ENCODE measurements at regions not wholly inside any gene's neighbourhood (a gene's known extent, or its start where the extent isn't known, plus 50 kb on each side); places are given as distances from the start of the nearest gene placed in this dataset.

DNA sequence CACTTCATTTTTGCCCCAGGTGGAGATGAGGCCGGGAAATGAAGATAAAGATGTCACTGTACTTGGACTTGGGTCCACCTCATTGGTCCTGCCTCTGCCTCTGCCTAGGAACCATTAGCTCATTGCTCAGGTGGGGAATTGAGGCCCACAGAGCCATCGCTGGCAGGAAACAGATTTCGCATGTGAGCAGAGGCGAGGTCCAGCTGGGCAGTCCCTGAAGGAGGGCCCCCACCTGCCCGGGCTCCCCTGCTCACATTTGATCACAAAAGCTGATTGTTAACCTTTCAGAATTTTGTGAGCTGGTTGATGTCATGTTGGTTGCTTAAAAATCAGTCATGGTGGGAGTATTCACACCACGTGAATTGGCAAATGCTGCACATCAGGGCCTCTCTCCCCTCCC is 273.8 kb upstream of the MVB12B start:
- Histone ChIP-seq H2AFZ (ENCODE audit: low read depth, low read length) (no peak overlapping the region), H3K4me2 (ENCODE audit: insufficient read depth, low read length) (no peak overlapping the region), H3K27me3 (ENCODE audit: control insufficient read depth in 2 of 2, insufficient read depth in 2 of 2, low read length in 2 of 2) (peaks cover 2% of the 10 kb centered on the region in 2 experiments), H3K79me2 (ENCODE audit: control insufficient read depth, insufficient read depth, low read length) (no peaks in the 10 kb centered on the region), H3K9me3 (replicated peaks; ENCODE audit: control insufficient read depth, insufficient read depth, low read length) (no peaks in the 10 kb centered on the region), H3K9me1 (replicated peaks; ENCODE audit: control insufficient read depth, extremely low read depth, insufficient read depth, low read length) (no peaks in the 10 kb centered on the region), H3K27ac (ENCODE audit: insufficient read depth, low read depth, low read length) (no peak overlapping the region), H3K4me1 (ENCODE audit: control insufficient read depth, extremely low read depth, insufficient read depth, low read length) (no peaks in the 10 kb centered on the region), H3K4me3 (replicated peaks in 1 of 3; ENCODE audit: insufficient read depth in 1 of 3, low read depth in 1 of 3, low read length in 3 of 3) (no peak overlapping the region), H3K36me3 (ENCODE audit: control insufficient read depth in 2 of 2, extremely low read depth in 1 of 2, insufficient read depth in 2 of 2, low read length in 2 of 2) (no peaks in the 10 kb centered on the region), H3K9ac (replicated peaks; ENCODE audit: extremely low read depth, insufficient read depth, low read length) (no peak overlapping the region), H4K20me1 (replicated peaks; ENCODE audit: control insufficient read depth, extremely low read depth, insufficient read depth, low read length) (no peaks in the 10 kb centered on the region)
- dilution Hi-C loops (cut with MboI; ENCODE audit: extremely low pct_ligation_motif_present, low sequenced_read_pairs) (no loop called here), intact Hi-C loops (cut with micrococcal nuclease) (no loop called here)
- ChIA-PET CTCF (interaction anchor here (0.7 to 1.8 kb wide), 2 partner anchors 172 to 645 kb away, joined by 3 to 4 read pairs; no protein-coding TSS in a partner anchor), POLR2A (no interaction called here)
- DNase-seq (ENCODE audit: low read depth, low spot score) (no peak), FAIRE-seq (no peak)
- TF ChIP-seq GATA2 (IDR thresholded peaks at IDR 0.05; ENCODE audit: insufficient read depth, insufficient read length, low read depth, low read length) (no peak), MYC (IDR thresholded peaks at IDR 0.05; ENCODE audit: low read depth, low read length) (no peak), FOS (IDR thresholded peaks at IDR 0.05; ENCODE audit: borderline replicate concordance, insufficient read depth, low read length) (no peak), POLR2A (IDR thresholded peaks at IDR 0.05; ENCODE audit: low read depth, low read length) (no peak), POLR2AphosphoS5 (IDR thresholded peaks at IDR 0.05; ENCODE audit: insufficient read depth, low read depth, low read length) (no peak)
- TF ChIP-seq, protein P1, sequence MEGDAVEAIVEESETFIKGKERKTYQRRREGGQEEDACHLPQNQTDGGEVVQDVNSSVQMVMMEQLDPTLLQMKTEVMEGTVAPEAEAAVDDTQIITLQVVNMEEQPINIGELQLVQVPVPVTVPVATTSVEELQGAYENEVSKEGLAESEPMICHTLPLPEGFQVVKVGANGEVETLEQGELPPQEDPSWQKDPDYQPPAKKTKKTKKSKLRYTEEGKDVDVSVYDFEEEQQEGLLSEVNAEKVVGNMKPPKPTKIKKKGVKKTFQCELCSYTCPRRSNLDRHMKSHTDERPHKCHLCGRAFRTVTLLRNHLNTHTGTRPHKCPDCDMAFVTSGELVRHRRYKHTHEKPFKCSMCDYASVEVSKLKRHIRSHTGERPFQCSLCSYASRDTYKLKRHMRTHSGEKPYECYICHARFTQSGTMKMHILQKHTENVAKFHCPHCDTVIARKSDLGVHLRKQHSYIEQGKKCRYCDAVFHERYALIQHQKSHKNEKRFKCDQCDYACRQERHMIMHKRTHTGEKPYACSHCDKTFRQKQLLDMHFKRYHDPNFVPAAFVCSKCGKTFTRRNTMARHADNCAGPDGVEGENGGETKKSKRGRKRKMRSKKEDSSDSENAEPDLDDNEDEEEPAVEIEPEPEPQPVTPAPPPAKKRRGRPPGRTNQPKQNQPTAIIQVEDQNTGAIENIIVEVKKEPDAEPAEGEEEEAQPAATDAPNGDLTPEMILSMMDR (IDR thresholded peaks at IDR 0.05; ENCODE audit: extremely low read depth in 1 of 2, insufficient read depth in 1 of 2, low read depth in 1 of 2, low read length in 2 of 2): no peak
- no TSS peak for BruUV-seq (replicated peaks)

DNA sequence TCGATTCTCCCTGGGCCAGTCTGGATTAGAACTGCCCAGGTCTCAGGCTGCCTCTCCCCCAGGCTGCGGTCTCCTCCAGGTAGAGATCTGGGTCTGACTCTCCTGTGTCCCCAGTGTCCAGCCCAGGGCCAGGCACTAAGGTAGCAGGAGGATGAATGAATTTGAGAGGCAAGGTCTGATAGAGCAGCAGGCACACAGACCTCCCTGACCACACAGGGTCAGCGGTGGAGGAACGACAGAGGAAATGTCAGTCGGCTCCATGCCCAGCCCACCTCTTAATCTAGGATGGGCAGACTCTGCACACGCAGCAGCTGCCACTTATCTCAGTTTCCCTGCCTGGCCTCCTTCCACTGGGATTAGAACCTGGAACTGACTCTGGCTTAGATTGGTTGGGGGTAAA is 272.7 kb upstream of the MVB12B start:
- ChIA-PET CTCF (no interaction called here), POLR2A (no interaction called here)
- DNase-seq (ENCODE audit: low read depth, low spot score): no peak
- no TSS peak for BruUV-seq (replicated peaks)
- H2AFZ ChIP-seq (ENCODE audit: low read depth, low read length): no peak overlapping the region
- H3K27ac ChIP-seq (ENCODE audit: insufficient read depth, low read depth, low read length): no peak overlapping the region
- H3K36me3 ChIP-seq (ENCODE audit: control insufficient read depth in 2 of 2, extremely low read depth in 1 of 2, insufficient read depth in 2 of 2, low read length in 2 of 2): no peaks in the 10 kb centered on the region
- no peaks in the 10 kb centered on the region for H3K9me3 ChIP-seq (replicated peaks; ENCODE audit: control insufficient read depth, insufficient read depth, low read length)
- intact Hi-C loops (cut with micrococcal nuclease) (no loop called here), dilution Hi-C loops (cut with MboI; ENCODE audit: extremely low pct_ligation_motif_present, low sequenced_read_pairs) (no loop called here)
- TF ChIP-seq POLR2AphosphoS5 (IDR thresholded peaks at IDR 0.05; ENCODE audit: insufficient read depth, low read depth, low read length): no peak
- no peak for TF ChIP-seq MYC (IDR thresholded peaks at IDR 0.05; ENCODE audit: low read depth, low read length)
- no peak for TF ChIP-seq EZH2 (IDR thresholded peaks at IDR 0.05; ENCODE audit: borderline replicate concordance, low read depth, low read length, severe bottlenecking)
- TF ChIP-seq GATA2 (IDR thresholded peaks at IDR 0.05; ENCODE audit: insufficient read depth, insufficient read length, low read depth, low read length): no peak
- no peak for TF ChIP-seq POLR2A (IDR thresholded peaks at IDR 0.05; ENCODE audit: low read depth, low read length)
- TF ChIP-seq, protein P2, sequence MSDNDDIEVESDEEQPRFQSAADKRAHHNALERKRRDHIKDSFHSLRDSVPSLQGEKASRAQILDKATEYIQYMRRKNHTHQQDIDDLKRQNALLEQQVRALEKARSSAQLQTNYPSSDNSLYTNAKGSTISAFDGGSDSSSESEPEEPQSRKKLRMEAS (IDR thresholded peaks at IDR 0.05; ENCODE audit: insufficient read depth, insufficient read length): no peak
- TF ChIP-seq JUN (IDR thresholded peaks at IDR 0.05; ENCODE audit: borderline replicate concordance, insufficient read depth, insufficient read length, low read depth): no peak
- TF ChIP-seq, protein P1 (IDR thresholded peaks at IDR 0.05; ENCODE audit: extremely low read depth in 1 of 2, insufficient read depth in 1 of 2, low read depth in 1 of 2, low read length in 2 of 2): no peak
- TF ChIP-seq FOS (IDR thresholded peaks at IDR 0.05; ENCODE audit: borderline replicate concordance, insufficient read depth, low read length): no peak
- no peaks in the 10 kb centered on the region for H3K4me1 ChIP-seq (ENCODE audit: control insufficient read depth, extremely low read depth, insufficient read depth, low read length)
- H3K79me2 ChIP-seq (ENCODE audit: control insufficient read depth, insufficient read depth, low read length): no peaks in the 10 kb centered on the region
- H4K20me1 ChIP-seq (replicated peaks; ENCODE audit: control insufficient read depth, extremely low read depth, insufficient read depth, low read length): no peaks in the 10 kb centered on the region
- H3K4me2 ChIP-seq (ENCODE audit: insufficient read depth, low read length): no peak overlapping the region
- H3K27me3 ChIP-seq (ENCODE audit: control insufficient read depth in 2 of 2, insufficient read depth in 2 of 2, low read length in 2 of 2): peaks cover 2% of the 10 kb centered on the region in 2 experiments
- no peak overlapping the region for H3K9ac ChIP-seq (replicated peaks; ENCODE audit: extremely low read depth, insufficient read depth, low read length)
- FAIRE-seq: no peak
- no peak overlapping the region for H3K4me3 ChIP-seq (replicated peaks in 1 of 3; ENCODE audit: insufficient read depth in 1 of 3, low read depth in 1 of 3, low read length in 3 of 3)
- no peaks in the 10 kb centered on the region for H3K9me1 ChIP-seq (replicated peaks; ENCODE audit: control insufficient read depth, extremely low read depth, insufficient read depth, low read length)

All from endothelial cell of umbilical vein (primary cell).